ACHN (cell line): ENCODE measurements at regions not wholly inside any gene's neighbourhood (a gene's known extent, or its start where the extent isn't known, plus 50 kb on each side); places are given as distances from the start of the nearest gene placed in this dataset.

Experiments
- DNase-seq: peaks from one replicate; pipeline ENCODE4 v3.0.0-alpha.2; 2015
- in situ Hi-C: cut with HindIII; loops from 2 replicates; pipeline ENCODE4 v1.10.0; 2017; ENCODE audit warnings: low sequenced_read_pairs, low pct_ligation_motif_present, low pct_unique_long_range_greater_than_20kb

DNA sequence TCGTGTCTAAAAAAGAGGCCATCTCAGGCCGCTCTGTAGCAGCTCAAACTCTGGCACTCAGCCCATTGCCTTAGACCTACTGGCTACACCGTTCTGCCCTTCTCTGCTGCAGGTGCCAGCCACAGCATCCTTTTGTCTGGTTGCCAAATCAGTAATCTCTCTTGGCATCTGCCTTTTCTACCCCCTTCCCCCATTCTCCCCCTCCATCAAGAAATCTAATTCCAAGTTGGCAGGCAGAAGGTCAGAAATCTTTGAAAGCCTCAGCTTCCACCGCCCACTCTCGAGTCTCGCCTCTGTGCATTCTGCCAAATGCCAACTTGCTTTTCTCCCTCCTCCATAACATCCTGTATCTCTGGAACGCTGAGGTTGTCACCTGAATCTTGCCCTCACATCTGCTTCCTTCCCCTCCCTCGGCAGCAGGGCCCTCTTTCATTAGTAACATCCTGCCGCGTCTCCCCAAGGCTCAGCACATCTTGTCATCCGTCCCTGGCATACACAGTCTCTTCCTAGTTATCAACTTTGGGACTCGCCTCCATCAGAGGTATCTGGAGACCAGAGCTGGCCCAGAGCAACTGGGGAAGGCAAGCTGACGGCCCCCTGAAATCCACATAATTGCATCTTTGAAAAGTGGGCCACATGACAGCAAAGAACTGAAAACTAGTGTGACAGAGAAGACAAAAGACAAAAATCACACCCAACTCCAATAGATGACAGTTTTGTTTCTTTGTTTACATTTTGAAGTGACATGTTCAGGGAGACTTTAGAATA is 312.0 kb upstream of the CCDC54 start:
- in situ Hi-C loops = no loop called here
- DNase-seq = no peak

DNA sequence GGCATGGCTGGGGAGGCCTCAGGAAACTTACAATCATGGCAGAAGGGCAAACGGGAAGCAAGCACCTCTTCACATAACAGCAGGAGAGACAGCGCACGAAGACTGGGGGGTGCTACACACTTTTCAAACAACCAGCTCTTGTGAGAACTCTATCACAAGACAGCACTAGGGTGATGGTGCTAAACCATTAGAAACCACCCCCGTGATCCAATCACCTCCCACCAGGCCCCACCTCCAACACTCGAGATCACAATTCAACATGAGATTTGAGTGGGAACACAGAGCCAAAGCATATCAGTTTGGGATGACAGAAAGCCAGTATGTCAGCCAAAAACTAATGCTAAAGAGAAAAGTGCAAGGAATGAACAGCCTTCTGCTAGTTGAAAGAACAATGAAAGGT is 309.8 kb upstream of the CCDC54 start:
- in situ Hi-C loops = no loop called here
- DNase-seq = no peak

DNA sequence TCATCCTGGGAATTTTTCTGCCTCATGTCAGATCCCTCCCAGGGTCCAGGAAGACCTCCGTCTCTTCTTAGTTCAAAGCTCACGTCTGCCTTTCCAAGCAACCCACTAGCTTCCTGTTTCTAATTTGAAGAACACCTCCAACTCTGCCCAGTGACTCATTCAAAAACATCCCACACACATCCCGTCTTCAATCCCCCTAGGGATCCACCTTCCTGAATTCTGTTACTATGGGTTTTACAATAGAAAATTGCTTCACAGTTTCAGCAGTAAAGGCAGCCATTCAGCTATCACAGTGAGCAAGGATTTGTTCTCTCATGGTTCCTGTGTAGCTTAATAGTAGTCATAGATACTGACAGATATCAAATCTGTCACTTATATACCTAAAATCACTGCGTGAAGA is 308.3 kb upstream of the CCDC54 start:
- no peak for DNase-seq
- in situ Hi-C loops = no loop called here

DNA sequence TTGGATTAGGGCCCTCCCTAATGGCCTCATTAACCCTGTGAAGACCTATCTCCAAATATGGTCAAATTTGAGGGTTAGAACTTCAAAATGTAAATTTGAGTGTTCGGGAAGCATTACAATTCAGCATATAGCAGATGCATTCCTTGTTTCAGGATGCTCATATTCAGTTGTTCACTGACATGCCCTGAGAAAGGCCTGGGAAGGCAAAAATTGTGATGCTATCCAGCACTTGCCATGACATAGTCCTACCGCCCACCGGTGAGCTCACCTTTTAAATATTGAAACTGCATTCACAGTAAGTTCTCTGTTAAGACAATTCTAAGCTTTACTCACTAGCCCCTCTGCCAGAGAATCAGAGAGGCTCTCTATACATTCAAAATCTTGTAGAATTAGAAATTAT is 300.3 kb upstream of the CCDC54 start:
- in situ Hi-C loops = no loop called here
- DNase-seq = no peak

DNA sequence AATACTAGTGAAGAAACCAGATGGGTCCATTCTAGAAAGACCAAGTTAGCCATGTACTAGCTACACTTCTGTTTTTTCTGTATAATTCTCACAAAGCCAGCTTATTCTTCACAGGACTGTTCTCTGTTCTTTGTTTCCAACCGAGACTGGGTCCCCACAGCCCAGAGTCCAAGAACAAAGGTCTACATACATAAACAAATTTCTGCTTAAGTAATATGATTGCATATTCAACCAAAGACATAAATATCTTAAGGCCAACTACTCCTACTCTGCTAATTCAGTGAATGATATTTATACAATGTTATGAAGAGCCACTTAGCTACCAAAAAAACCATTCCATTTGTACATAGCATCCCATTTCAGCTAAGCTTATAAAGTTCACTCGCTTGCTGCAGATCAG is 299.8 kb upstream of the CCDC54 start:
- no peak for DNase-seq
- in situ Hi-C loops = no loop called here

DNA sequence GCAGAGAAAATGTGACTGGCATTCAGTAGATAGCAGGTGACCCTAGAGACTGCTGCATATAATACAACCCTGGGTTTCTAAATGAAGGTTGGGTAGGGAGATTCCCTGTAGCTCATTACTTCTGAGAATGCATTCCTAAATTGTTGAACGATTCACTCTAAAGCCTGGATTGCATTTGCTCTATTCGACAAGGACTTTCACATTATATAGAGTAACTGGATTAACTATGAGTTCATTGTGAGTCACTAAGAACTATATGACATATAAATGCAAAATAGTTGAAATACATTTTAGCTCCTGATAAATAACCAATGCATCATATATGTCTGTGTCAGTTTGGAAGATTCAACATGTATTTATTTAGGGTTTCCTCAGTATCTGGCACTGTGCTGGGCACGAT is 294.7 kb upstream of the CCDC54 start:
- no peak for DNase-seq

DNA sequence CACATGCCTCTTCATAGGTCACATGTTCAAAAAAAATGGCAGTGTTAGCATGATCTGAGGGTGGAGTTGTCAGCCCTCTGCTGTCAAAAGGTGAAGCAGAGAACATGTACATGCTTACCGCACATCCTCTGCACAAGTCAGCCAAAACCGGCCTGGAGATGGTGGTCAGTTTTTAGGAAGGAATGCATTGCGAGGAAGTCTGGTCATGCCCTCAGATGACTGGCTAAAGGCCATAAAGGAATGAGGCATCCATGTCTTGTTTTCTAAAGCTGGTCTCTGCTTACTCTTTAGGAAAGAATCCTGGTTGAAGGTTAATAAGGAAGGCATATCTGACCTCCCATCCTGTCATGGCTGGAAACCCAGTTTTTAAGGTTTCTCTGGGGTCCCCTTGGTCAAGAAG is 292.0 kb upstream of the CCDC54 start:
- no peak for DNase-seq
- in situ Hi-C loops = no loop called here

More for the DNA sequence above, 294.7 kb upstream of the CCDC54 start:
- in situ Hi-C loops = no loop called here

DNA sequence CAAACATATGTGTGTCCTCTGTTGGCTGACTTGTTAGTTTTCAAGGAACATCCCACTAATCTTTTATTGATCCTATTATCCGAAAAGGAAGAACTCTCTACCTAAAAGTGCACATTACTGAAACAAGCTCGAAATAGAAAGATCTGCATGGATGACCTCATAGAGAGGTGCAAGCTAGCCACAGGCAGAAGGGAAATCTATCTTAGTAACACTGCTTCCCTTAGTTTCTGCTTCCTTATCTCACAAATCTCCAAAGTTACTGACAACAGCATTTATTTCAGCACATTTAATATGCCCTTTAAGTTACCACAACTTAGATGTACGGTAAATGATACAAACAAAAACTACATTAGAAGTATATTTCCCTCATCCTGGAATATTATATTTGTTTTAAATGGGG is 285.1 kb upstream of the CCDC54 start:
- in situ Hi-C loops = no loop called here
- no peak for DNase-seq

DNA sequence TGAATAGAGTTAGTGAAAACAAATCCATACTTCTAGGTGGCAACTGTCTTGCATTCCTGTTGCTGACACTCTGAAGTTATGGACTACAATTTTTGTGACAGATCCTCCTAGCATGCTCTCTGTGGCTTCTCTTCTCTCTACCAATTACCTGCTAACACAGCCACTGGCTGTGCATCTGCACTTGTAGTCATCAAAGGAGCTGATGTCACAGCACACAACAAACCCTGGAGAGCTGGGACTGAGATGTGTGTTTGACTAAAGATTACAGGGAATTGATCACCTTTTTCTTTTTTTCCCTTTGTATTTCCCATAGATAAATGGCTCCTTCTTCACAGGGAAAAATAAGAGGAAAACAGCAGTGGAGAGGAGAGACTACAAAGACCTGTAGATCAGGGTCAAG is 278.4 kb upstream of the CCDC54 start:
- in situ Hi-C loops = no loop called here
- DNase-seq = no peak

DNA sequence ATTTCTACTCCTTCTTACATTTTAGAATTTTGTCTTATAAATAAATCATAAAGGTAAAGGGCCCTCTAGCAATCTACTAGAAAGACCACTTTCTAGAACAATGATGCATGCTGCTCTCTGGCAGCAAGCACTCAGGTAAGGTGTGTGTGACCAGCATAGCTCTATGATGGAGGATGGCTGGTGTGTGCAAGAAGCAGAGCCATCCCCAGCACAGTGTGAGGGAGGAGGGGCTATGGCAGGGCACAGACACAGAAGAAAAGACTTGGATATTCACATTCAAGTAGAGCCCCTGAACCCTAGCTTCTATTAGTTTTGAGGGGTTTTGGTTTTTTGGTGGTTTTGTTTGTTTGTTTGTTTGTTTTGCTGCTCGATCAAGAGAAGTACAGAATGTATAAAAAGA is 277.1 kb upstream of the CCDC54 start:
- in situ Hi-C loops = no loop called here
- DNase-seq = no peak

DNA sequence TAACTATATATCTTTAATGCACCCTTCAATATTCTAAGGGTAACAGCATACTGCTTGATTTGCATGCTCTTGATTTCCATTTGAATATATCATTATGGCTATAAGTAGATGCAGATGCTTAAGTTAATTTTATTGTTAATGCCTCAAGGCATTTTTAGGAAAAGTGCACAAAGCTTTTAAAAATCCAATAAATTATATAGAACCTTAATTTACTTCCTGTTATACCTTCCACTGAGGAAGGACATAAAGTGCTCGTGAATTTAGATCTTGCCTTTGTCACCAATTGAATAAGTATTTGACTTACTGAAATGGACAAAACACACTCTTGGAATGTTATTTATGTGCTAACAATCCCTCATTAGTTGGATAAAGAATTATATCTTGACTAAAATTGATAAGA is 276.7 kb upstream of the CCDC54 start:
- in situ Hi-C loops = no loop called here
- no peak for DNase-seq

DNA sequence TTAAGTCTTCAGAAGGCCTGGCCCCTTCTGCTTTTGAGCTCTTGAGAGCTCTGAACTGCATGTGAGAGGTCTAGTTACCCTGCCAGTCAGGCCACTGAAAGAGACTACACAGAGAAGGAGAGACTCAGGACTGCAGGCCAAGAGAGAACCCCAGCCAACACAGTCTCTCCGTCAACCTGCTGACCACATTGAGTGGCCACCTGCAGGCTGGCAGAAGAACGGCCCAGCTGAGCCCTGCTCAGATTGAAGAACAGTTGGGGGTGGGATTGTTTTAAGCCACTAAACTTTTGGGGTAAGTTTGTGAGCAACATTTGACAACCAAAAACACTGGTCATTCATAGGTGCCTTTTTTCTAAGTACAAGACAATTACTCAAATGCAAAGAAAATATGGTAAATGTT is 273.5 kb upstream of the CCDC54 start:
- in situ Hi-C loops = no loop called here
- DNase-seq = no peak

DNA sequence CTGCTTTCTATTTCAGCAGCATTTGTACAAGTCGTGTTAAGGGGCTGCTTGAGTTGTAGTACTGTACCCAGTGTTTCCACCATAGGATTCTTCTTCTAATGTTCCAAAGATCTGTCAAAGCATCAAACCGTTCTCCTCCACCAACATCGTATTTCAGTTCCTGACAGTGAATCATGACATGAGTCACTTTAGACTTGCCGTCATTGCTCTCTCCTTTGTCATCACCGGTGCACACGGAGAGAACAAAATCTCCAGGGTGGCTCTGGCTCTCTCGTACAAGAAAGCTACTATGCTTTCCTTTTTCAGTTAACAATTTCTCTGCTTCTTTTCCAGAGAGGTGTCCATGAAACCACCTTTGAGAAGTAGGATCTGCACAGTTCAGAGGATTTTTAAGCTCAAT is 270.9 kb upstream of the CCDC54 start:
- peak; percentile 32 for DNase-seq
- in situ Hi-C loops = no loop called here

DNA sequence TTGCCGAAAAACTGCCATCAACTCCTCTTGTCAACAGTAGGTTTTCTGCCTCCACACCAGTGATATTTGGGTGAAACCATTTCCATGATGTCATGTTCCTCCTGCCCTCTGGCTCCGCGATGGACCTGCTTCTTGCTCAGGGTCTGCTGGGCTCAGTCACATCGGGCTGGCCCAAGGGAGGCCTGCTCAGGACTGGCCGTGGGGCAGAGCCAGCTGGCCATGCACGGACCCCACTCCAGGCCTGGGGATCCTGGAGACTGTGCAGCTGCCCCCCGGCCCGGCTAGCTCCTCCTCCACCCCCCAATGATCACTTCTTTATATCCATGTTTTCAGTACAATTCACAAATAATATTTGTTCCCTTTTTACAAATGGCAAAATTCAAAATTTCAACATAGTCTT is 270.3 kb upstream of the CCDC54 start:
- in situ Hi-C loops = no loop called here
- no peak for DNase-seq

DNA sequence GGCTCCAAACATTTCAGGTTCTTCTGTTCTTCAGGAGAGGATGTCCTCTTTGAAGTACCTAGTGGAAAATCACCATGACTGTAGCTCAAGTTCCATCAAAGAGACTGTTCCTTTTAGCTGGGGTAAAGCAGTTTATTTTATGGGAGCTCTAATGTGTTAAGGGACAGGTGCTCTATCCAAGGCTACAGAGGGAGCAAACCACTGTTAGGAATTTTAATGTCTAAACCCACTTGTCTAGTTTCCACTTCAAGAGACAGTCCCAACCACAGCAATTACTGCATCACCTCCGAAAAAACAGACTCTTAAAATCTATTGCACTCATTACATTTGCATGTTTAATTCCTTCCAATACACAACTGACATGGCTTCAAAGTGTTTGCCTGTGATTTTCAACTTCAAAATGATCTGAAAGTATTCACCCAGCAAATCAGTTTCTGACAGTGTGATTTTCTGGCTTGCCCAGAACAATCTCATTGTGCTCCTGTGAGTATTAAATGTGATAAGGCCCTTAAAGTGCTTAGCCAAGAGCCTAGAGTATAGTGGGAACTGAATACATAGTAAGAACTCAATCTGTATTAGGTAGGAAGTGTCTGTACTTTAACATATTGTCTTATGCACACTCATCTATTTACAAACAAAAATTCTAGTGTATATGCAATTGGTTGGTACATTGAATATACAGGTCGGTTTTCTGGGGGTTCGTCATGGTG is 266.5 kb upstream of the CCDC54 start:
- DNase-seq = no peak
- in situ Hi-C loops = no loop called here

DNA sequence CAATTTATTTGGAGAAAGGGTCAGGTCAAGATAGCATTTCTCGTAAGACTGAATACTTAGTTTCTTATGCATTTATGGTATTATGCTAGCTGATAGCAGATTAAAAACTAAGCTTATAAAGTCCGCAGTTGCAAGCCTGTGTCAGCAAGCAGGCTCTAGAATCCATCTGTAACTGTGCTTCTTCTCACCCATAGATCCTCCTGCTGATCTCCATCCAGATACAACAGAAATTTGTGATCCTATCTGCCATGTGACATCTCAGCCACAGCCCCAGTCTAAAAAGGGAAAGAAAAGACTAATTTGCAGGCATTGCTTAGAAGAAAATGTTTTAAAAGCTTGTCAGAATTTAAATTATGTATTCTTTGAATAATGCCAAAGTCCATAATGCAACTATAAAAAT is 265.4 kb upstream of the CCDC54 start:
- no peak for DNase-seq
- in situ Hi-C loops = no loop called here

DNA sequence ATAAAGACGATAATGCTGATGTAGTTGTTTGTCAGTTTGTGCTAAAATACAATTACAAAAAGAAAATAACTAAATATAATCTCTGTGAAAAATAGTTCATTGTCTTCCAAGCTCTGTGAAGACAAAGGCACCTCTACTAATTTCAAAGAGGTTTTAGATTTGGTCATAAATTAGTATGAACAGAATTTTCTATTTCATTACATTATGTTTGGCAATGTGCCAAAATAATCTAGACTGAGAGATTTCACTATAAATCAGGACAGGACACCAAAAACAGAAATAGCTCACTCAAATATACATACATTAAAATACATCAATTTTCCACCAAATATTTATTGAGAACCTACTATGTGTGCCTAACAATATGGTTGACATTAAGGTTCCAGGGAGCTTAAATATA is 264.9 kb upstream of the CCDC54 start:
- no peak for DNase-seq
- in situ Hi-C loops = no loop called here

DNA sequence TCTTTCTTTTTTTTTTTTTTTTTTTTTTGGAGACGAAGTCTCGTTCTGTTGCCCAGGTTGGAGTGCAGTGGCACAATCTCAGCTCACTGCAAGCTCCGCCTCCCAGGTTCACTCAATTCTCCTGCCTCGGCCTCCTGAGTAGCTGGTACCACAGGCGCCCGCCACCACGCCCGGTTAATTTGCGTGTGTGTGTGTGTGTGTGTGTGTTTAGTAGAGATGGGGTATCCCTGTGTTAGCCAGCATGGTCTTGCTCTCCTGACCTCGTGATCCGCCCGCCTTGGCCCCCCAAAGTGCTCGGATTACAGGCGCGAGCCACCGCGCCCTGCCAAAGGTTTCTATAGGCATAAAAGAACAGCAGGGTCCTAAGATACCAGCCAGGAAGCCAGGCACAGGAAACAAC is 261.0 kb upstream of the CCDC54 start:
- no peak for DNase-seq
- in situ Hi-C loops = no loop called here

DNA sequence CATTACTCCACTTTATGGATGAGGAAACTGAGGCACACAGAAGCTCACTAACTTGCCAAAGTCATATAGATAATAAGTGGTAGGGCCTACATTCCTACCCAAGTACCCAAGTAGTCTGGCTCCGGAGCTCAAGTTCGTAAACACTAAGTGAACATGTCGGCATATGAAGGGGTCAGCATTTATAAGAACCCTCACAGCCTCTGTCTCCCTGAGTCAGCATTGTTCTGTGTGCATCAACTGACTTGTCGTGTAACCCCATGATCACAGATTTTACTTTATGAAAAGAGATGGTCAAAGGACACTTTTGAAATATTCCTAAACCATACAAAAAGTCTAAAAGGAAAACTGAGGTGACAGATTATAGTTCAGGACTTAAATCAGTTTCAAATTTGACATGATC is 260.1 kb upstream of the CCDC54 start:
- in situ Hi-C loops = no loop called here
- no peak for DNase-seq

DNA sequence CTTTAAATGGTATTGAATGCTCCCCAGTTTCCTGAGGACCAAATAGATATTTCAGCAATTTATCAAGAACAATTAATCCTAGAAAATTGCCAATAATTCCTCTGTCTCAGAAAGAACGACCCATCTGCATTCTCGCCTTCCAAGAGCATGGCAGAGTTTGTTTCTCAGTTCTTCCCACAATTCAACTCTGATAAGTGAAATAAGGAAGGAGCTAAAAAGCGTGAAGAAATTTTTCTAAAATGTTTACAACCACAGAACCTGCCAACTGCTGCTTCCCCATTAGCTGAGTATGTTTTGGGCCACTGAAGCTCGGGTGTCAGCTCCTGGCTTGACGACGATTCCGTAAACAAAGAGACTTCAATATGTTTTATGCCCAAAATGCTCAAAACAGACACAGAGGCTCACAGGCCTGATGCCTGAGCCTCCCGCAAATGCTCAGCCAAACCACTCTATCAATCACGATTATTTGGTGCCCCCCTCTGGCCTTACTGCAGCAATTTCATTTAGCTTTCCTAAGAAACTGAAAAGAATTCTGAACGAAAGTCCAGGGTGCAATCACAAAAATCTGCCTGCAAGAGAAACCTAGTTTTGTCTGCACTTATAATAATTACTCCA is 259.2 kb upstream of the CCDC54 start:
- DNase-seq = peak; percentile 47
- in situ Hi-C loops = no loop called here
